DND-41 (cell line): ENCODE measurements at regions not wholly inside any gene's neighbourhood (a gene's known extent, or its start where the extent isn't known, plus 50 kb on each side); places are given as distances from the start of the nearest gene placed in this dataset.

Experiments used
- ATAC-seq: fragments of 200-7000 bp; cut with Tn5 transposase; 3 replicates; pipeline ENCODE4 v1.9.1; 2021; ENCODE audit warnings: low read depth; ENCODE audit not compliant: insufficient read depth
- DNase-seq: peaks from one replicate; pipeline ENCODE4 v3.0.0-alpha.2; 2020
- H2AFZ ChIP-seq: 2 replicates; pipeline ENCODE4 v1.6.0; 2012; ENCODE audit warnings: low read depth, low read length
- H3K27ac ChIP-seq: 2 replicates; pipeline ENCODE4 v1.5.1; 2012; ENCODE audit warnings: low read length, inconsistent platforms
- H3K27me3 ChIP-seq: fragments of 200-600 bp; sonication (generic); 2 replicates; pipeline ENCODE4 v1.6.0; 2012; ENCODE audit warnings: low read length, mild to moderate bottlenecking, inconsistent platforms; ENCODE audit not compliant: insufficient read depth, poor library complexity
- H3K36me3 ChIP-seq: 2 replicates; pipeline ENCODE4 v1.5.1; 2012; ENCODE audit warnings: low read length, inconsistent platforms; ENCODE audit not compliant: insufficient read depth
- H3K4me1 ChIP-seq: 2 replicates; pipeline ENCODE4 v1.5.1; 2012; ENCODE audit warnings: mild to moderate bottlenecking, low read length; ENCODE audit not compliant: insufficient read depth
- H3K4me2 ChIP-seq: 2 replicates; pipeline ENCODE4 v1.6.0; 2012; ENCODE audit warnings: mild to moderate bottlenecking, moderate library complexity, low read length, inconsistent platforms; ENCODE audit not compliant: insufficient read depth
- H3K4me3 ChIP-seq, 2 experiments: fragments of 200-600 bp in 1 of 2; shearing (Covaris generic) in 1 of 2; 2 replicates each; pipeline ENCODE4 v1.5.1; 2012 to 2016; ENCODE audit warnings: inconsistent platforms in 2 of 2, low read length in 2 of 2, mild to moderate bottlenecking in 2 of 2, low read depth in 1 of 2, moderate library complexity in 1 of 2
- H3K79me2 ChIP-seq: 2 replicates; pipeline ENCODE4 v1.6.0; 2012; ENCODE audit warnings: low read length, inconsistent platforms; ENCODE audit not compliant: insufficient read depth
- H3K9ac ChIP-seq: 2 replicates; pipeline ENCODE4 v1.6.0; 2012; ENCODE audit warnings: low read depth, mild to moderate bottlenecking, inconsistent platforms, low read length, moderate library complexity
- H3K9me3 ChIP-seq: 2 replicates; pipeline ENCODE4 v1.5.1; 2012; ENCODE audit warnings: low read length, moderate library complexity, mild to moderate bottlenecking, inconsistent platforms; ENCODE audit not compliant: insufficient read depth, severe bottlenecking
- H4K20me1 ChIP-seq: 2 replicates; pipeline ENCODE4 v1.6.0; 2012; ENCODE audit warnings: low read length; ENCODE audit not compliant: insufficient read depth
- EZH2 ChIP-seq: IDR thresholded peaks from 3 replicates; pipeline ENCODE4 v1.6.1; 2012; ENCODE audit warnings: borderline replicate concordance, low read depth, mild to moderate bottlenecking, moderate library complexity, low read length, inconsistent platforms; ENCODE audit not compliant: severe bottlenecking
- TF ChIP-seq, protein P1 (sequence below): IDR thresholded peaks from 2 replicates; pipeline ENCODE4 v1.5.1; 2012; ENCODE audit warnings: borderline replicate concordance, low read length, moderate library complexity, mild to moderate bottlenecking; ENCODE audit not compliant: poor library complexity, severe bottlenecking; ENCODE audit errors: extremely low read depth

DNA sequence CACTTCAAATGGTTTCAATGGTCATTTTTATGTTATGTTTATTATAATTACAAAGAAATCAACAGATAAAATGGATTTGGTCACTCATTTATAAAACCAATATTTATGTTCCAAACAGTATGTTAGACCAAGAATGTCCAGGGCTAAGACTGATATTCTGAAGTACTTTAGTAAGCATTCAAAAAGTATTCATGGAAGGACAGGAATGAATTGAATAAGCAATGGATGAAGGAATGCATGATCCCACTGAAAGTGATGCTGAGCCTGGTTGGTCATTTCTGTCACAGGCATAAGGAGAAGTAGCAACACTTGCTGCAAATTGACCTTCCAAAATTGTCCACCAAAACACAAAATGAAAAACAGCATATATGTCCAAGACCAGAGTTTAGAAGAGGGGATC, 189.0 kb upstream of the CELF2 start:
- H3K4me3 ChIP-seq, result no peak overlapping the region
- H3K36me3 ChIP-seq, result no peaks in the 10 kb centered on the region
- no peak overlapping the region for H3K27ac ChIP-seq
- DNase-seq (no peak), ATAC-seq (no peak)
- peaks cover 2% of the 10 kb centered on the region for H3K27me3 ChIP-seq
- no peaks in the 10 kb centered on the region for H3K79me2 ChIP-seq
- H2AFZ ChIP-seq, result no peak overlapping the region
- no peak overlapping the region for H3K4me2 ChIP-seq
- H4K20me1 ChIP-seq, result no peaks in the 10 kb centered on the region
- no peak overlapping the region for H3K9ac ChIP-seq
- no peaks in the 10 kb centered on the region for H3K9me3 ChIP-seq
- TF ChIP-seq EZH2, result no peak
- TF ChIP-seq, protein P1, sequence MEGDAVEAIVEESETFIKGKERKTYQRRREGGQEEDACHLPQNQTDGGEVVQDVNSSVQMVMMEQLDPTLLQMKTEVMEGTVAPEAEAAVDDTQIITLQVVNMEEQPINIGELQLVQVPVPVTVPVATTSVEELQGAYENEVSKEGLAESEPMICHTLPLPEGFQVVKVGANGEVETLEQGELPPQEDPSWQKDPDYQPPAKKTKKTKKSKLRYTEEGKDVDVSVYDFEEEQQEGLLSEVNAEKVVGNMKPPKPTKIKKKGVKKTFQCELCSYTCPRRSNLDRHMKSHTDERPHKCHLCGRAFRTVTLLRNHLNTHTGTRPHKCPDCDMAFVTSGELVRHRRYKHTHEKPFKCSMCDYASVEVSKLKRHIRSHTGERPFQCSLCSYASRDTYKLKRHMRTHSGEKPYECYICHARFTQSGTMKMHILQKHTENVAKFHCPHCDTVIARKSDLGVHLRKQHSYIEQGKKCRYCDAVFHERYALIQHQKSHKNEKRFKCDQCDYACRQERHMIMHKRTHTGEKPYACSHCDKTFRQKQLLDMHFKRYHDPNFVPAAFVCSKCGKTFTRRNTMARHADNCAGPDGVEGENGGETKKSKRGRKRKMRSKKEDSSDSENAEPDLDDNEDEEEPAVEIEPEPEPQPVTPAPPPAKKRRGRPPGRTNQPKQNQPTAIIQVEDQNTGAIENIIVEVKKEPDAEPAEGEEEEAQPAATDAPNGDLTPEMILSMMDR, result no peak
- no peaks in the 10 kb centered on the region for H3K4me1 ChIP-seq

DNA sequence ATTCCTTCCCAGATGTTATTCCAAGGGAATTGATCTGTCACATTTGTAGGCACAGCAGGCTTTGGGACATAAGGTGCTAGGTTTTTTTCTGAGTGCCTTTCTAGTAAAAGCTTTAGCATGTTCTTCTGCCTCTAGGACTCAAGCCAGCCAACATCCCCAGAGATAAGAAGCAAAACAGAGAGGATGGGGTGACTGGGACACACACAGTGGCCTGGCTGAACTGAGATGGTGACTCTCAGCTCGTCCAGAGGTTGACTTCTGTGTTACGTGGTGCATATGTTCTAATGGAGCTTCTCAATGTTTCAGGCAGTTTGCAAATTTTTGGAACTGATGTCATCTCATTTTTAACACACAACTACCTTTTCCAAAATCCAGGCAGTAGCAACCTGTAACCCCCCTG, 188.1 kb upstream of the CELF2 start:
- no peak overlapping the region for H3K4me2 ChIP-seq
- no peaks in the 10 kb centered on the region for H3K9me3 ChIP-seq
- H3K9ac ChIP-seq, result no peak overlapping the region
- H3K4me1 ChIP-seq, result no peaks in the 10 kb centered on the region
- no peak for TF ChIP-seq EZH2
- no peak overlapping the region for H3K4me3 ChIP-seq
- no peaks in the 10 kb centered on the region for H3K79me2 ChIP-seq
- no peak overlapping the region for H2AFZ ChIP-seq
- DNase-seq (no peak), ATAC-seq (no peak)
- H3K36me3 ChIP-seq, result no peaks in the 10 kb centered on the region
- H3K27ac ChIP-seq, result no peak overlapping the region
- peaks cover 2% of the 10 kb centered on the region for H3K27me3 ChIP-seq
- no peaks in the 10 kb centered on the region for H4K20me1 ChIP-seq

DNA sequence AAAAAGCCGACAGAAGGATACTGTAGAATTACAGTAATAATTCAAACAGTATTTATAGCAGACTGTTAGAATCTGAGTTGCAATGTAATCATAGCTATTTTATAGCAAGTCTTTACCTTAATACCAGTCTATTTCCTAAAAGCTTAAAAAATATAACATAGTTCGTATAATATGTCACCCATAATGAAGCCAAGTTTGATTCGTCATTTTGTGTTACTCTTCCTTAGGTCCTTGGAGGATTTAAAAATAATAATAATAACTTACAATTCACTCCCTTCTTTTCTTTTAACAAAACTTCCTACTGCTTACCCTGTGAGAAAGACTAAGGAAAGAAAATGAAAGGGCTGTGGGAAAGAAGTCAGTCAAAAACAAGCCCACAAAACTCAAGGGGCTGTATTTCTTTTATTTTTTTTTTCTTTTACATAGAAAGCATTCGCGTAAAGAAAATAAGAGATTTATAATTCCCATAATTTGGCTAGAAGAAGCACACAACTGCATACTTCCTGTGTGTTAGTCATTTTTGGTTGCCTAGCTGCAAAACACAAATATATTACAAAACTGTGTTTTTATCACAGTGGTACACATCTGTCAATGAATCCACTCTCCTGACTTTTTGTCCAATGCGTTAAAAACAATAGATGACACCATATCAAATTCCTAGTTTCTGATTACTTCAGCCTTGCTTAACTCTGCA, 187.2 kb upstream of the CELF2 start:
- H3K9ac ChIP-seq, result no peak overlapping the region
- no peak for DNase-seq
- no peak overlapping the region for H3K4me2 ChIP-seq

DNA sequence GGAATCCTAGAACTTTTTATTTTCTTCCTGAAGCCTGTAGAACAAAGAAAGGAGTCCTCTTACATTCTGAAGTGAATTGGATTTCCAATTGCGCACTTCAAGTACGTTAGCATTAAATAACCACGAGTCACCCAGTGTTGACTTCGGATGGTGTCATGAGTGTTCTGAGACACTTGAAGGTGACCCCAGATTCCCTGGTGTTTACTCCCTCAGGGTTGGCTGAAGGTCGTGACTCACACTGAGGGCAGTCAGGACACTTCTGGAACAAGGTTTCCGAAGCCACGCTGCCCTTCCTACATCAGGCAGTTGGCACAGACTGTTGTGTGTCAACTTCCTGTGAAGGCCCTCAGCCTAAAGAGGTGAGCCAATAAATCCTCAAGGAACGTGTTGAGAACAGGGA, 186.6 kb upstream of the CELF2 start:
- no peak overlapping the region for H3K4me3 ChIP-seq
- H2AFZ ChIP-seq, result no peak overlapping the region
- DNase-seq (no peak), ATAC-seq (no peak)
- peaks cover 2% of the 10 kb centered on the region for H3K27me3 ChIP-seq
- no peak overlapping the region for H3K4me2 ChIP-seq
- H3K9me3 ChIP-seq, result no peaks in the 10 kb centered on the region
- H3K9ac ChIP-seq, result no peak overlapping the region
- TF ChIP-seq, protein P1, result no peak
- TF ChIP-seq EZH2, result no peak
- no peaks in the 10 kb centered on the region for H4K20me1 ChIP-seq
- H3K4me1 ChIP-seq, result no peaks in the 10 kb centered on the region
- no peak overlapping the region for H3K27ac ChIP-seq
- no peaks in the 10 kb centered on the region for H3K79me2 ChIP-seq
- no peaks in the 10 kb centered on the region for H3K36me3 ChIP-seq

More for the DNA sequence above, 187.2 kb upstream of the CELF2 start:
- H3K4me1 ChIP-seq, result no peaks in the 10 kb centered on the region
- TF ChIP-seq EZH2, result no peak
- TF ChIP-seq, protein P1, result no peak
- H2AFZ ChIP-seq, result no peak overlapping the region
- H3K27me3 ChIP-seq, result peaks cover 2% of the 10 kb centered on the region
- H4K20me1 ChIP-seq, result no peaks in the 10 kb centered on the region
- H3K27ac ChIP-seq, result no peak overlapping the region
- no peak for ATAC-seq
- no peak overlapping the region for H3K4me3 ChIP-seq
- H3K79me2 ChIP-seq, result no peaks in the 10 kb centered on the region
- H3K36me3 ChIP-seq, result no peaks in the 10 kb centered on the region
- no peaks in the 10 kb centered on the region for H3K9me3 ChIP-seq
